ENCODE measurements at regions not wholly inside any gene's neighbourhood (a gene's known extent, or its start where the extent isn't known, plus 50 kb on each side); places are given as distances from the start of the nearest gene placed in this dataset.

- TF ChIP-seq CTCF (IDR thresholded peaks at IDR 0.05) (no peak), EZH2phosphoT487 (IDR thresholded peaks at IDR 0.05) (no peak), EZH2 (IDR thresholded peaks at IDR 0.05) (no peak)
These were observed 138.3 kb upstream of the ADCY1 start for GRCh38 chr7:45435846-45436245.

Measured in neural progenitor cell (in vitro differentiated cells).